HuH-7 (cell line): ENCODE measurements at regions not wholly inside any gene's neighbourhood (a gene's known extent, or its start where the extent isn't known, plus 50 kb on each side); places are given as distances from the start of the nearest gene placed in this dataset.
"Not testable (repeated sequence)": the region's sequence is repeated elsewhere in the genome, so short reads cannot be mapped to it uniquely, and the experiment has no call there.

Source experiments
- DNase-seq: peaks from one replicate; pipeline ENCODE4 v3.0.0; 2011; ENCODE audit warnings: low spot score

DNA sequence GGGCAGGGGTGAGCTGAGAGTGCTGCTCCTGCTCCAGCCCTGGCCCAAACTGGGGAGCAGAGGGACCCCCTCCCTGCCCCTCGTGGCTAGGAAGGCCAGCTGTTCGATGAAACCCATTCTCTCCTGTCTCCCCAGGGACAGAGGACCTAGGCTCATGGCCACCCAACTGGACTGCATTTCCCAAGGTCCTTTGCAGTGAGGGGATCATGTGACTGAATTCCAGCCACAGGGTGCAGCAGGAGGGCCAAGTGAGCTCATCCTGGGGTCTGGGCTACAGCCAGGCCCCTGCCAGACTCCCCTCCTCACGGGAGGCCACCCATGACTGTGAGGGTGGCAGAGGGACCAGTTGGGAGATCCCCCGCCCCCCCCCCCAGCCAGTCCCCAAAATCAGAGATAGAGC lies 777.6 kb downstream of the TBC1D22A start:
- no peak for DNase-seq

DNA sequence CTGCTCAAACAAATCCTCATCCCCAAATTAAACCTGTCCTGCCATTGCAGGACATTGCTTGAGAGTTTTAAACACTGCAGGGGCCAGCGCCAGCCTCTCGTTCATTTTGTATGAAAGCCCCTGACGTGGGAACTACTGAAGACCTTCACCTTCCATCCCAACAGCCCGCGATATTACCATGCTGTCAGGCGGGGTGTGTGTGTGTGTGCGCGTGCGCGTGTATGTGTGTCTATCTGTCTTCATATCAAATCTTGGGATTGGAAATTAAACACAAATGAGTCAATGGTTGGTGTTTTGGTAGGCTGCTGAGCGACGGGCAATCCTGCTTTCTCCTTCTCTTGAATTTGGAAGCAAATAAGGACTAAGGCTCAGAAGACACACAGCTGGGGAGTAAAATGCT lies 776.9 kb downstream of the TBC1D22A start:
- no peak for DNase-seq

GRCh38 chr22:47535681-47536080 lies 773.2 kb downstream of the TBC1D22A start:
- DNase-seq, result no peak

- DNase-seq, result no peak
Measured at GRCh38 chr22:47534804-47535410, 772.5 kb downstream of the TBC1D22A start.

- no peak for DNase-seq
Measured at GRCh38 chr22:47533961-47534803, 771.7 kb downstream of the TBC1D22A start.

DNA sequence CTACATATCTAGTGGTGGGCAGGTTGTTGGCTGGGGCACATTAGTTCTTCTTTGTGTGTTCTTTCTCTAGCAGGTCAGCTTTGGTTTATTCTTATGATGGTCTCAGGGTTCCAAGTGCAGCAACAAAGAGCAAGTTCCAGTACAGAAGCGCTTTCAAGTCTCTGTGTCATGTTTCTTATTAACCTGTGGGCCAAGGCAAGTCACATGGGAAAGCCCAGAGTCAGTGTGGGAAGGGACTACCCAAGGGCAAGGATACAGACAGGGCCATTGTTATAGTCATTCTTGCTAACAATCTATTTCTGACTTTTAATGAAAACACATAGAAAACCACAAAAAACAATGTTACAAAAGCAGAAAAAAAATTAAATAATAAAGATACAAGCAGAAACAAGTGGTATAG lies 754.6 kb downstream of the TBC1D22A start:
- no peak for DNase-seq

- DNase-seq, result no peak
Measured at GRCh38 chr22:47515384-47516125, 753.1 kb downstream of the TBC1D22A start.

- DNase-seq, result no peak
Measured at GRCh38 chr22:47512617-47513016, 750.2 kb downstream of the TBC1D22A start.

- DNase-seq, result no peak
Measured at GRCh38 chr22:47504962-47505361, 742.5 kb downstream of the TBC1D22A start.

- DNase-seq, result no peak
Measured at GRCh38 chr22:47498969-47499495, 736.6 kb downstream of the TBC1D22A start.

DNA sequence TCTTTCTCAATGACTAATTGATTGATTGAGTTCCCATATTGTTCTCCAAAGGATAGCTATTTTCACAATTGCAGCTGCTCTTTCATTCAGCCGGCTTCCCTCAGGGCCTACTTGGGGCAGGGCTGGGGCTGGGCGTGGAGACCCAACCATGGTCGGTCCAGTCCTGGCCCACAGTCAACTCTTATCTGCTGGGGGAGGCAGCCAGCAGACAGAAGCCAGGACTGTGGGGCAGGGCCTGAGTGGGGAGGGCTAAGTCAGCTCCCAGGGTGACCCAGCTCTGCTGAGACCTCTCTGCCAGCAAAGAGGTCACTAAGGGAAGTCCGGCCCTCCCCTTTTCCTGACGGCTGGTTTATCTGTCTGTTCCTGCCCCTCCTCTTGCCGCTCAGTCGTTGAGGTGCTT lies 735.2 kb downstream of the TBC1D22A start:
- no peak for DNase-seq

DNA sequence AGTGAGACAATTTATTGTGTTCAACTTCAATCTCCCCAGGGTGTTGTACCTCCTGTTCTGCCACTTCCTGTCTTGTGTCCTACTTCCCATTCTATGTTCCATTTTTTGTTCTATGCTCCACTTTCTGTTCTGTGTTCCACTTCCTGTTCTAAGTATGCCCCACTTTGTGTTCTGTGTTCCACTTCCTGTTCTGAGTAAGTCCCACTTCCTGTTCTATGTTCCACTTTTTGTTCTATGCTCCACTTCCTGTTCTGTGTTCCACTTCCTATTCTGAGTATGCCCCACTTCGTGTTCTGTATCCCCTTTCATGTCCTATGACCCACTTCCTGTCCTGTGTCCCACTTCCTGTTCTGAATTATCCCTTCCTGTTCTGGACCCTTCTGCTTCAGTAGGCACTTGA lies 732.7 kb downstream of the TBC1D22A start:
- DNase-seq, result no peak

DNA sequence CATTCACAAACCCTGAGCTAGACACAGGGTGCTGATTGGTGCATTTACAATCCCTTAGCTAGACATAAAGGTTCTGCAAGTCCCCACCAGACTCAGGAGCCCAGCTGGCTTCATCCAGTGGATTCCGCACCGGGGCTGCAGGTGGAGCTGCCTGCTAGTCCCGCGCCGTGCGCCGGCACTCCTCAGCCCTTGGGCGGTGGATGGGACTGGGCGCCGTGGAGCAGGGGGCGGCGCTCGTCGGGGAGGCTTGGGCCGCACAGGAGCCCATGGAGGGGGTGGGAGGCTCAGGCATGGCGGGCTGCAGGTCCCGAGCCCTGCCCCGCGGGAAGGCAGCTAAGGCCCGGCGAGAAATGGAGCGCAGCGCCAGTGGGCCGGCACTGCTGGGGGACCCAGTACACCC lies 725.7 kb downstream of the TBC1D22A start:
- not testable (repeated sequence) for DNase-seq

GRCh38 chr22:47486569-47487312 lies 724.3 kb downstream of the TBC1D22A start:
- no peak for DNase-seq

DNA sequence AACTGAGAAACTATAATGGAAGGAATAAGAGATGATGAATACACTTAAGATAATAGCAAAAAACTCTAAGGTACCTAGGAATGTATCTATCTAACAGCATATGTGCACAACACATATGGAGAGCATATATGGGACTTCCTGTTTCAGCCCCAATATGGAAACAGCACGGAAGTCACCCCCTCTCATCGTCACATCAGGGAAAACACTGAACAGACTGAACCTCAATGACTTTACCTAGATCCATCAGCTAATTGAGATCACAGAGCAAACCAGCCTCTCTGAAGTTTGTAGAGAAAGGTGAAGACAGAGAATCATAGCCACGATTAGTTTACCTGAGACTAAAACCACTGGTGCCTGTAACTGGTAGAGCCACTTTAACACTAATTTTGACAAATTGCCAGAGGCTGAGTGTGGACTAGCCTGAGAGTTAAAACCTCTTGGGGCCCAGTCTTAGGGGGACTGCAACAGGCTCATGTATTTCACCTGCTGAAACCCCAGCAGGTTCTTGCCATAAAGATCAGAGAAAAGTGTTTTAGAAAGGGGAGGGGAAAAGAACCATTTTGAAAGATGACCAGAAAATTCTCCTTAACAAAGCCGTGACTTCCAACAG lies 722.6 kb downstream of the TBC1D22A start:
- DNase-seq, result no peak

GRCh38 chr22:47476231-47476630 lies 713.8 kb downstream of the TBC1D22A start:
- DNase-seq, result no peak

DNA sequence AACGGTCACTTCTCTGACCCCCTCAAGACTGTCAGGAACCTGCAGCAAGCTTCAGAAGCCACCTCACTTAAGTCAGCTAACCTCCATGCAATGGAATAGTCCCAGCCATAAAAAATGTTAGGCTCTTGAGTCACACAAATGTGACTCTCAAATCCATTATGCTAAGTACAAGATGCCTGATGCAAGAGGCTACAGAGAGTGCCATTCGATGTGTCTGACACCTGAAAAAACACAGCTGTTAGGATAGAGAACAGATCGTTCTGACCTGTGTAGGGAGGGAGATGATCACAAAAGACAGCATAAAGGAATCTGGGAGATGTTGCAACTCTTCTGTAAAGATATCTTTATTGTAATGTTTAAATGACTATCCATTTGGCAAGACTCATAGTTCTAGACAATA lies 712.4 kb downstream of the TBC1D22A start:
- DNase-seq, result no peak

DNA sequence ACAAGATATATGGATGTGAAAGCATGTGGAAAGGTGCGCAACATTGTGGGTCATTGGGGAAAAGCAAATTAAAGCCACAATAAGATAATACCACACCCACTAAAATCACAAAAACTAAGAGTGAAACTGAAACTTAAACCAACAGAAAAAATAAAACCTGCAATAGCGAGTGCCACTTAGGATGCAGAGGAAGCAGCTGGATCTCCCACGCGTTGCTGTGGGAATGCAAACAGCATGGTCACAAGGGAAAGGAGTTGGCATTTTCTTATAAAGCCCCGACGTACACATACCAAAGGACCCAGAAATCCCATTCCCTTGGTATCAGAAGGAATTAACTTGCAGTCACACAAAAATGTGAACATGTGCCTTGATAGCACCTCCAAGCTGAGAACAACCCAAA lies 712.0 kb downstream of the TBC1D22A start:
- no peak for DNase-seq

- DNase-seq, result no peak
Measured at GRCh38 chr22:47472636-47473035, 710.2 kb downstream of the TBC1D22A start.

DNA sequence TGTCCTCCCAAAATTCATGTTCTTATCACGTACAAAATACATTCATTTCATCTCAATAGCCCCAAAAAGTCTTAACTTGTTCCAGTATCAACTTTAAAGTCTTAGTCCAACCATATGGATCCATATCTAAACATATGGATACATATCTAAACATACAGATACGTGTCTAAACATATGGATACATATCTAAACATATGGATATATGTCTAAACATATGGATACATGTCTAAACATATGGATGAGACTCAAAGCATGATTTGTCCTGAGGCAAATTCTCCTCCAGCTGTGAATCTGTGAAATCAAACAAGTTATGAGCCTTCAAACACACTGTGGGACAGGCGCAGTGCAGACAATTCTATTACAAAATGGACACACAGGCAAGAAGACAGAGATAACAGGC lies 709.0 kb downstream of the TBC1D22A start:
- no peak for DNase-seq

DNA sequence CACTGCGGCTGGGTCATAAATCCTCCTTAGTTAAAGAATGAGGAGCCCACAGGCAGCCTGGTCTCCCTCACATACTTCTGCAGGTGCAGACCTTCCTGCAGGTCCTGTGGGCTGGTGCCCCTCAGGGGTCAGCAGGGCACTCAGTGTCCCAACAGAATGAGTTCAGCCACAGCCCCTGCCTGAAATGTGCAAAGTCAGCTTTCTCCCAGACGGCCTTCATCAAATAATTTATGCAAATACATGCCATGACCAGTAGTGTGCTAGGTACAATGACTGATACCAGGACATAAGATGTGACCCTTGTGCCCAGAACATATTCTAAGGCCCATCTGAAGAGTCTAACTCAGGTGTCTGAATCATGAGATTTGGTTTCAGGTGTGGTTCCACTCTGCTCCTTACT lies 703.4 kb downstream of the TBC1D22A start:
- no peak for DNase-seq

DNA sequence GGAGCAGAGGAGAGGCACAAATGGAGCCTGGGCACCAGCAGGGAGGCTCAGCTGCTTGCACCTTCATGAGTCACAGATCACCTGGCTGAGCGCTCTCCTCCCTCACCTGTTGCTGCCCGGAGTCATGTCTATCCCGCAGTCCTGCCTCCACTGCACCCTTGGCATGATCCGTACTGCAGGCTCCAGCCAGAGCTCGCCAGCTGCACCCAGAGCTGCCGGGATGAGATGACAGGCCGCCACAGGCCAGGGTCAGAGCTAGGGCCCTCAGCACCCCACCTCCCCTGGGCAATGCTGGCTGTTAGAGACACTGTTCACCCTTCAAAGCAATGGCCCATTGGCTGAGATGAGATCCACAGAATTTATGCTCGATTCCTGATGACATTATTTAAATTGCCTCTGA lies 702.8 kb downstream of the TBC1D22A start:
- DNase-seq, result no peak
